ENCODE measurements at regions not wholly inside any gene's neighbourhood (a gene's known extent, or its start where the extent isn't known, plus 50 kb on each side); places are given as distances from the start of the nearest gene placed in this dataset.

- TF ChIP-seq CTCF (IDR thresholded peaks at IDR 0.05) (no peak), POLR2A (IDR thresholded peaks at IDR 0.05) (no peak)
Observed at GRCh38 chr17:54172985-54173316, 350.2 kb downstream of the KIF2B start.
